Neural cell (in vitro differentiated cells): ENCODE measurements at regions not wholly inside any gene's neighbourhood (a gene's known extent, or its start where the extent isn't known, plus 50 kb on each side); places are given as distances from the start of the nearest gene placed in this dataset.

Source experiments
- EP300 ChIP-seq: fragments of 450-650 bp; conservative IDR thresholded peaks from 2 replicates; pipeline ENCODE4 v1.6.1; 2014; ENCODE audit warnings: antibody characterized with exemption, mild to moderate bottlenecking, moderate library complexity; ENCODE audit not compliant: poor library complexity, severe bottlenecking
- EZH2 ChIP-seq: fragments of 200-600, 300-800 bp; shearing (Covaris generic), sonication (generic); IDR thresholded peaks from 2 replicates; pipeline ENCODE4 v1.6.1; 2014; ENCODE audit warnings: antibody characterized with exemption, low read length, borderline replicate concordance, mild to moderate bottlenecking; ENCODE audit not compliant: insufficient read depth, poor library complexity, severe bottlenecking
- MXI1 ChIP-seq: fragments of 450-650 bp; conservative IDR thresholded peaks from 2 replicates; pipeline ENCODE4 v1.6.1; 2014; ENCODE audit warnings: antibody characterized with exemption, mild to moderate bottlenecking; ENCODE audit not compliant: poor library complexity, severe bottlenecking
- POLR2AphosphoS5 ChIP-seq: IDR thresholded peaks from 2 replicates; pipeline ENCODE4 v1.6.1; 2012
- RAD21 ChIP-seq: fragments of 450-650 bp; conservative IDR thresholded peaks from 2 replicates; pipeline ENCODE4 v1.6.1; 2014; ENCODE audit warnings: antibody characterized with exemption, mild to moderate bottlenecking, moderate library complexity
- SMC3 ChIP-seq: fragments of 450-650 bp; conservative IDR thresholded peaks from 2 replicates; pipeline ENCODE4 v1.6.1; 2014; ENCODE audit warnings: antibody characterized with exemption, mild to moderate bottlenecking, moderate library complexity; ENCODE audit not compliant: poor library complexity
- TAF1 ChIP-seq: IDR thresholded peaks from 2 replicates; pipeline ENCODE4 v1.6.1; 2012; ENCODE audit warnings: low read depth
- TF ChIP-seq, protein P1 (sequence below): fragments of 450-650 bp; IDR thresholded peaks from 2 replicates; pipeline ENCODE4 v1.5.1; 2014; ENCODE audit warnings: antibody characterized with exemption, mild to moderate bottlenecking, moderate library complexity; ENCODE audit not compliant: poor library complexity, severe bottlenecking
- TF ChIP-seq, protein P2 (sequence below): IDR thresholded peaks from 2 replicates; pipeline ENCODE4 v1.6.1; 2012; ENCODE audit warnings: borderline replicate concordance

- TF ChIP-seq, protein P1, sequence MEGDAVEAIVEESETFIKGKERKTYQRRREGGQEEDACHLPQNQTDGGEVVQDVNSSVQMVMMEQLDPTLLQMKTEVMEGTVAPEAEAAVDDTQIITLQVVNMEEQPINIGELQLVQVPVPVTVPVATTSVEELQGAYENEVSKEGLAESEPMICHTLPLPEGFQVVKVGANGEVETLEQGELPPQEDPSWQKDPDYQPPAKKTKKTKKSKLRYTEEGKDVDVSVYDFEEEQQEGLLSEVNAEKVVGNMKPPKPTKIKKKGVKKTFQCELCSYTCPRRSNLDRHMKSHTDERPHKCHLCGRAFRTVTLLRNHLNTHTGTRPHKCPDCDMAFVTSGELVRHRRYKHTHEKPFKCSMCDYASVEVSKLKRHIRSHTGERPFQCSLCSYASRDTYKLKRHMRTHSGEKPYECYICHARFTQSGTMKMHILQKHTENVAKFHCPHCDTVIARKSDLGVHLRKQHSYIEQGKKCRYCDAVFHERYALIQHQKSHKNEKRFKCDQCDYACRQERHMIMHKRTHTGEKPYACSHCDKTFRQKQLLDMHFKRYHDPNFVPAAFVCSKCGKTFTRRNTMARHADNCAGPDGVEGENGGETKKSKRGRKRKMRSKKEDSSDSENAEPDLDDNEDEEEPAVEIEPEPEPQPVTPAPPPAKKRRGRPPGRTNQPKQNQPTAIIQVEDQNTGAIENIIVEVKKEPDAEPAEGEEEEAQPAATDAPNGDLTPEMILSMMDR: no peak
- TF ChIP-seq EZH2 (no peak), MXI1 (no peak), SMC3 (no peak), EP300 (peak; percentile 21), RAD21 (no peak), TAF1 (no peak), POLR2AphosphoS5 (no peak)
- TF ChIP-seq, protein P2, sequence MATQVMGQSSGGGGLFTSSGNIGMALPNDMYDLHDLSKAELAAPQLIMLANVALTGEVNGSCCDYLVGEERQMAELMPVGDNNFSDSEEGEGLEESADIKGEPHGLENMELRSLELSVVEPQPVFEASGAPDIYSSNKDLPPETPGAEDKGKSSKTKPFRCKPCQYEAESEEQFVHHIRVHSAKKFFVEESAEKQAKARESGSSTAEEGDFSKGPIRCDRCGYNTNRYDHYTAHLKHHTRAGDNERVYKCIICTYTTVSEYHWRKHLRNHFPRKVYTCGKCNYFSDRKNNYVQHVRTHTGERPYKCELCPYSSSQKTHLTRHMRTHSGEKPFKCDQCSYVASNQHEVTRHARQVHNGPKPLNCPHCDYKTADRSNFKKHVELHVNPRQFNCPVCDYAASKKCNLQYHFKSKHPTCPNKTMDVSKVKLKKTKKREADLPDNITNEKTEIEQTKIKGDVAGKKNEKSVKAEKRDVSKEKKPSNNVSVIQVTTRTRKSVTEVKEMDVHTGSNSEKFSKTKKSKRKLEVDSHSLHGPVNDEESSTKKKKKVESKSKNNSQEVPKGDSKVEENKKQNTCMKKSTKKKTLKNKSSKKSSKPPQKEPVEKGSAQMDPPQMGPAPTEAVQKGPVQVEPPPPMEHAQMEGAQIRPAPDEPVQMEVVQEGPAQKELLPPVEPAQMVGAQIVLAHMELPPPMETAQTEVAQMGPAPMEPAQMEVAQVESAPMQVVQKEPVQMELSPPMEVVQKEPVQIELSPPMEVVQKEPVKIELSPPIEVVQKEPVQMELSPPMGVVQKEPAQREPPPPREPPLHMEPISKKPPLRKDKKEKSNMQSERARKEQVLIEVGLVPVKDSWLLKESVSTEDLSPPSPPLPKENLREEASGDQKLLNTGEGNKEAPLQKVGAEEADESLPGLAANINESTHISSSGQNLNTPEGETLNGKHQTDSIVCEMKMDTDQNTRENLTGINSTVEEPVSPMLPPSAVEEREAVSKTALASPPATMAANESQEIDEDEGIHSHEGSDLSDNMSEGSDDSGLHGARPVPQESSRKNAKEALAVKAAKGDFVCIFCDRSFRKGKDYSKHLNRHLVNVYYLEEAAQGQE: no peak
Measured at GRCh38 chrX:457292-457679, 70.6 kb upstream of the PPP2R3B start.
